ENCODE measurements at regions not wholly inside any gene's neighbourhood (a gene's known extent, or its start where the extent isn't known, plus 50 kb on each side); places are given as distances from the start of the nearest gene placed in this dataset.
"Not testable (repeated sequence)": the region's sequence is repeated elsewhere in the genome, so short reads cannot be mapped to it uniquely, and the experiment has no call there.

GRCh38 chr2:100751871-100752625, 67.9 kb upstream of the NPAS2 start:
- not testable (repeated sequence) for TF ChIP-seq CTCF (IDR thresholded peaks at IDR 0.05; ENCODE audit: poor library complexity); EZH2 (IDR thresholded peaks at IDR 0.05; ENCODE audit: borderline replicate concordance)
